Rectal smooth muscle tissue (tissue), 1 donor: ENCODE measurements at regions not wholly inside any gene's neighbourhood (a gene's known extent, or its start where the extent isn't known, plus 50 kb on each side); places are given as distances from the start of the nearest gene placed in this dataset.

Experiments
- H3K27ac ChIP-seq: one replicate; pipeline ENCODE4 v1.7.0; 2013; ENCODE audit warnings: low read depth, low read length, inconsistent platforms
- H3K27me3 ChIP-seq: one replicate; pipeline ENCODE4 v1.7.0; 2013; ENCODE audit warnings: low read length; ENCODE audit not compliant: control insufficient read depth, insufficient read depth
- H3K36me3 ChIP-seq: one replicate; pipeline ENCODE4 v1.7.0; 2013; ENCODE audit warnings: low read length; ENCODE audit not compliant: control insufficient read depth, insufficient read depth
- H3K4me1 ChIP-seq: one replicate; pipeline ENCODE4 v1.7.0; 2013; ENCODE audit warnings: low read length; ENCODE audit not compliant: control insufficient read depth, insufficient read depth
- H3K4me3 ChIP-seq: one replicate; pipeline ENCODE4 v1.7.0; 2013; ENCODE audit warnings: low read length
- H3K9ac ChIP-seq: one replicate; pipeline ENCODE4 v1.7.0; 2013; ENCODE audit warnings: low read length

GRCh38 chr6:10219510-10219909 is 195.4 kb downstream of the TFAP2A start:
- Histone ChIP-seq H3K36me3 (no peaks in the 10 kb centered on the region), H3K27ac (no peak overlapping the region), H3K4me3 (no peak overlapping the region), H3K27me3 (no peaks in the 10 kb centered on the region), H3K9ac (no peak overlapping the region), H3K4me1 (no peaks in the 10 kb centered on the region)

- Histone ChIP-seq H3K36me3 (no peaks in the 10 kb centered on the region), H3K27ac (no peak overlapping the region), H3K9ac (no peak overlapping the region), H3K4me1 (no peaks in the 10 kb centered on the region), H3K27me3 (no peaks in the 10 kb centered on the region), H3K4me3 (no peak overlapping the region)
Observed at GRCh38 chr6:10217111-10217510, 197.8 kb downstream of the TFAP2A start.

- Histone ChIP-seq H3K27ac (no peak overlapping the region), H3K4me3 (no peak overlapping the region), H3K36me3 (no peaks in the 10 kb centered on the region), H3K27me3 (no peaks in the 10 kb centered on the region), H3K9ac (no peak overlapping the region), H3K4me1 (no peaks in the 10 kb centered on the region)
Observed at GRCh38 chr6:10215326-10216110, 199.4 kb downstream of the TFAP2A start.

GRCh38 chr6:10210052-10210451 is 204.8 kb downstream of the TFAP2A start:
- H3K4me3 ChIP-seq, result no peak overlapping the region
- no peak overlapping the region for H3K27ac ChIP-seq
- H3K27me3 ChIP-seq, result no peaks in the 10 kb centered on the region
- no peaks in the 10 kb centered on the region for H3K36me3 ChIP-seq
- H3K9ac ChIP-seq, result no peak overlapping the region
- H3K4me1 ChIP-seq, result no peaks in the 10 kb centered on the region

GRCh38 chr6:10205892-10206291 is 209.0 kb downstream of the TFAP2A start:
- Histone ChIP-seq H3K36me3 (no peaks in the 10 kb centered on the region), H3K27me3 (no peaks in the 10 kb centered on the region), H3K4me3 (no peak overlapping the region), H3K9ac (no peak overlapping the region), H3K4me1 (no peaks in the 10 kb centered on the region), H3K27ac (no peak overlapping the region)

GRCh38 chr6:10205120-10205519 is 209.8 kb downstream of the TFAP2A start:
- no peak overlapping the region for H3K27ac ChIP-seq
- no peak overlapping the region for H3K9ac ChIP-seq

GRCh38 chr6:10203651-10204050 is 211.2 kb downstream of the TFAP2A start:
- Histone ChIP-seq H3K4me1 (no peaks in the 10 kb centered on the region), H3K36me3 (no peaks in the 10 kb centered on the region), H3K4me3 (no peak overlapping the region), H3K27ac (no peak overlapping the region), H3K27me3 (no peaks in the 10 kb centered on the region), H3K9ac (no peak overlapping the region)

More at GRCh38 chr6:10205120-10205519, 209.8 kb downstream of the TFAP2A start:
- Histone ChIP-seq H3K36me3 (no peaks in the 10 kb centered on the region), H3K4me1 (no peaks in the 10 kb centered on the region), H3K4me3 (no peak overlapping the region), H3K27me3 (no peaks in the 10 kb centered on the region)

GRCh38 chr6:10202581-10202980 is 212.3 kb downstream of the TFAP2A start:
- Histone ChIP-seq H3K4me3 (no peak overlapping the region), H3K27me3 (no peaks in the 10 kb centered on the region), H3K36me3 (no peaks in the 10 kb centered on the region), H3K4me1 (no peaks in the 10 kb centered on the region), H3K27ac (no peak overlapping the region), H3K9ac (no peak overlapping the region)

- Histone ChIP-seq H3K27me3 (no peaks in the 10 kb centered on the region), H3K27ac (no peak overlapping the region), H3K36me3 (no peaks in the 10 kb centered on the region), H3K9ac (no peak overlapping the region), H3K4me3 (no peak overlapping the region), H3K4me1 (no peaks in the 10 kb centered on the region)
Observed at GRCh38 chr6:10201606-10202510, 213.0 kb downstream of the TFAP2A start.

- Histone ChIP-seq H3K27ac (no peak overlapping the region), H3K4me1 (no peaks in the 10 kb centered on the region), H3K4me3 (no peak overlapping the region)
Observed at GRCh38 chr6:10196090-10196489, 218.8 kb downstream of the TFAP2A start.

GRCh38 chr6:10194816-10195672 is 219.8 kb downstream of the TFAP2A start:
- Histone ChIP-seq H3K4me1 (no peaks in the 10 kb centered on the region), H3K27ac (no peak overlapping the region), H3K27me3 (no peaks in the 10 kb centered on the region), H3K9ac (no peak overlapping the region), H3K36me3 (no peaks in the 10 kb centered on the region), H3K4me3 (no peak overlapping the region)

More at GRCh38 chr6:10196090-10196489, 218.8 kb downstream of the TFAP2A start:
- H3K9ac ChIP-seq, result no peak overlapping the region
- H3K27me3 ChIP-seq, result no peaks in the 10 kb centered on the region
- no peaks in the 10 kb centered on the region for H3K36me3 ChIP-seq

- Histone ChIP-seq H3K4me1 (no peaks in the 10 kb centered on the region), H3K9ac (no peak overlapping the region), H3K27me3 (no peaks in the 10 kb centered on the region), H3K4me3 (no peak overlapping the region), H3K36me3 (no peaks in the 10 kb centered on the region), H3K27ac (no peak overlapping the region)
Observed at GRCh38 chr6:10193321-10193720, 221.6 kb downstream of the TFAP2A start.
